Endothelial cell (in vitro differentiated cells): ENCODE measurements at regions not wholly inside any gene's neighbourhood (a gene's known extent, or its start where the extent isn't known, plus 50 kb on each side); places are given as distances from the start of the nearest gene placed in this dataset.

ENCODE experiments used
- DNase-seq: peaks from one replicate; pipeline ENCODE4 v3.0.0; 2021; ENCODE audit warnings: low spot score
- H3K27ac Mint-ChIP-seq: one replicate; pipeline ENCODE4 v1.8.0; 2021; ENCODE audit warnings: mixed read lengths, inconsistent platforms; ENCODE audit not compliant: unreplicated experiment
- H3K27me3 Mint-ChIP-seq: one replicate; pipeline ENCODE4 v1.8.0; 2021; ENCODE audit warnings: mild to moderate bottlenecking, moderate library complexity, mixed read lengths, inconsistent platforms; ENCODE audit not compliant: unreplicated experiment
- H3K36me3 Mint-ChIP-seq: one replicate; pipeline ENCODE4 v1.8.0; 2021; ENCODE audit warnings: mild to moderate bottlenecking, low read depth, mixed read lengths, inconsistent platforms; ENCODE audit not compliant: unreplicated experiment
- H3K4me1 Mint-ChIP-seq: one replicate; pipeline ENCODE4 v1.8.0; 2021; ENCODE audit warnings: mild to moderate bottlenecking, mixed read lengths, inconsistent platforms; ENCODE audit not compliant: unreplicated experiment
- H3K4me3 Mint-ChIP-seq: one replicate; pipeline ENCODE4 v1.8.0; 2021; ENCODE audit warnings: mild to moderate bottlenecking, mixed read lengths, inconsistent platforms; ENCODE audit not compliant: unreplicated experiment
- H3K9me3 Mint-ChIP-seq: one replicate; pipeline ENCODE4 v1.8.0; 2021; ENCODE audit warnings: mixed read lengths, inconsistent platforms; ENCODE audit not compliant: unreplicated experiment
- CTCF ChIP-seq: fragments of 200-600 bp; sonication (generic); IDR thresholded peaks from one replicate; pipeline ENCODE4 v1.5.0; 2021; ENCODE audit warnings: antibody characterized with exemption; ENCODE audit not compliant: unreplicated experiment

GRCh38 chr13:57553932-57554331 is 77.6 kb upstream of the PCDH17 start:
- no peaks in the 10 kb centered on the region for H3K4me1 Mint-ChIP-seq

GRCh38 chr13:57558051-57558467 is 73.5 kb upstream of the PCDH17 start:
- Mint-ChIP-seq H3K27me3 (no peaks in the 10 kb centered on the region), H3K4me1 (no peaks in the 10 kb centered on the region), H3K9me3 (no peaks in the 10 kb centered on the region), H3K4me3 (no peak overlapping the region), H3K27ac (no peak overlapping the region), H3K36me3 (no peaks in the 10 kb centered on the region)
- peak; percentile 81 for TF ChIP-seq CTCF
- no peak for DNase-seq

More at GRCh38 chr13:57553932-57554331, 77.6 kb upstream of the PCDH17 start:
- Mint-ChIP-seq H3K9me3 (no peaks in the 10 kb centered on the region), H3K27ac (no peak overlapping the region), H3K36me3 (no peaks in the 10 kb centered on the region), H3K4me3 (no peak overlapping the region), H3K27me3 (no peaks in the 10 kb centered on the region)
- TF ChIP-seq CTCF = no peak
- DNase-seq = no peak

GRCh38 chr13:57568865-57569264 is 62.7 kb upstream of the PCDH17 start:
- no peaks in the 10 kb centered on the region for H3K9me3 Mint-ChIP-seq
- no peak overlapping the region for H3K27ac Mint-ChIP-seq
- H3K27me3 Mint-ChIP-seq = peaks cover 1% of the 10 kb centered on the region
- H3K4me3 Mint-ChIP-seq = no peak overlapping the region
- H3K36me3 Mint-ChIP-seq = no peaks in the 10 kb centered on the region
- DNase-seq = no peak
- no peak for TF ChIP-seq CTCF
- H3K4me1 Mint-ChIP-seq = peaks cover 3% of the 10 kb centered on the region

GRCh38 chr13:57569986-57570385 is 61.6 kb upstream of the PCDH17 start:
- no peaks in the 10 kb centered on the region for H3K36me3 Mint-ChIP-seq
- peaks cover 3% of the 10 kb centered on the region for H3K4me1 Mint-ChIP-seq
- H3K9me3 Mint-ChIP-seq = no peaks in the 10 kb centered on the region
- no peak overlapping the region for H3K4me3 Mint-ChIP-seq
- no peak overlapping the region for H3K27ac Mint-ChIP-seq
- TF ChIP-seq CTCF = no peak
- DNase-seq = no peak
- peaks cover 1% of the 10 kb centered on the region for H3K27me3 Mint-ChIP-seq
